Thyroid gland (tissue), 4 donors: ENCODE measurements at regions not wholly inside any gene's neighbourhood (a gene's known extent, or its start where the extent isn't known, plus 50 kb on each side); places are given as distances from the start of the nearest gene placed in this dataset.

ENCODE experiments used
- POLR2A ChIP-seq, 2 donors: fragments of 450-650 bp; IDR thresholded peaks; one replicate each; pipeline ENCODE4 v1.6.1; 2017; ENCODE audit warnings: antibody characterized with exemption in 2 of 2, mild to moderate bottlenecking in 2 of 2, moderate library complexity in 1 of 2
- TF ChIP-seq, protein P1 (sequence below), 6 experiments: fragments of 200-600 bp in 3 of 6; fragments of 450-650 bp in 3 of 6; sonication (generic) in 3 of 6; IDR thresholded peaks; one replicate each; pipeline ENCODE4 v1.5.1; 2016 to 2019; ENCODE audit warnings: antibody characterized with exemption in 6 of 6, mild to moderate bottlenecking in 2 of 6, inconsistent platforms in 1 of 6, moderate library complexity in 1 of 6

DNA sequence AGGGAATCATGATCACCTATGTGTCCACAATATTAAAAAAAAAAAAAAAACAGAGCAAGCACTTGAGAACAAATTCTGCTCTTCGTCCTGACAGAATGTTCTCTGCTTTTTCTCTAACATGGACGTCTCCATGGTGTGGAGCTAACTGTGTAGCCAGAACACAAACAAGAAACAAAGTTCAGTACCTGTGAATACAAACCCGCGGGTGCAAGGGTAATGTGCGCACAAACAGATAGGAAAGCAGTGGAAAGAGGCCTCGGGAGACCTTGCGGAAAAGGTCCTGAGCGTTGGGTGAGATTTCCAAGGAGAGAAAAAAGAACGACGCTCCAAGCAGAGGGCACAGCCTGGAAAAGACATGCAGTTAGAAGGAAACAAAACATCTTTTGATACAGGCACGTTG is 92.0 kb upstream of the TBL1X start:
- TF ChIP-seq, protein P1, sequence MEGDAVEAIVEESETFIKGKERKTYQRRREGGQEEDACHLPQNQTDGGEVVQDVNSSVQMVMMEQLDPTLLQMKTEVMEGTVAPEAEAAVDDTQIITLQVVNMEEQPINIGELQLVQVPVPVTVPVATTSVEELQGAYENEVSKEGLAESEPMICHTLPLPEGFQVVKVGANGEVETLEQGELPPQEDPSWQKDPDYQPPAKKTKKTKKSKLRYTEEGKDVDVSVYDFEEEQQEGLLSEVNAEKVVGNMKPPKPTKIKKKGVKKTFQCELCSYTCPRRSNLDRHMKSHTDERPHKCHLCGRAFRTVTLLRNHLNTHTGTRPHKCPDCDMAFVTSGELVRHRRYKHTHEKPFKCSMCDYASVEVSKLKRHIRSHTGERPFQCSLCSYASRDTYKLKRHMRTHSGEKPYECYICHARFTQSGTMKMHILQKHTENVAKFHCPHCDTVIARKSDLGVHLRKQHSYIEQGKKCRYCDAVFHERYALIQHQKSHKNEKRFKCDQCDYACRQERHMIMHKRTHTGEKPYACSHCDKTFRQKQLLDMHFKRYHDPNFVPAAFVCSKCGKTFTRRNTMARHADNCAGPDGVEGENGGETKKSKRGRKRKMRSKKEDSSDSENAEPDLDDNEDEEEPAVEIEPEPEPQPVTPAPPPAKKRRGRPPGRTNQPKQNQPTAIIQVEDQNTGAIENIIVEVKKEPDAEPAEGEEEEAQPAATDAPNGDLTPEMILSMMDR (IDR thresholded peaks at IDR 0.05) = no peak
- no peak for TF ChIP-seq POLR2A (IDR thresholded peaks at IDR 0.05)
